Brain microvascular endothelial cell (primary cell): ENCODE measurements at regions not wholly inside any gene's neighbourhood (a gene's known extent, or its start where the extent isn't known, plus 50 kb on each side); places are given as distances from the start of the nearest gene placed in this dataset.

Experiments used
- DNase-seq: peaks from one replicate; pipeline ENCODE4 v3.0.0-alpha.2; 2020
- H3K27ac ChIP-seq: fragments of 250-450 bp; sonication (Bioruptor Pico); 2 replicates; pipeline ENCODE4 v1.5.1; 2020; ENCODE audit warnings: mild to moderate bottlenecking, moderate library complexity
- H3K27me3 ChIP-seq: fragments of 250-450 bp; sonication (Bioruptor Pico); replicated peaks from 2 replicates; pipeline ENCODE4 v1.5.1; 2020; ENCODE audit warnings: mild to moderate bottlenecking
- H3K36me3 ChIP-seq: fragments of 250-450 bp; sonication (Bioruptor Pico); replicated peaks from 2 replicates; pipeline ENCODE4 v1.5.1; 2020; ENCODE audit warnings: mild to moderate bottlenecking
- H3K4me3 ChIP-seq: 2 replicates; pipeline ENCODE4 v1.5.1; 2011; ENCODE audit warnings: low read depth, mild to moderate bottlenecking, control low read depth, low read length, moderate library complexity
- in situ Hi-C: cut with HindIII; loops from 2 replicates; pipeline ENCODE4 v1.10.0; 2017; ENCODE audit warnings: low sequenced_read_pairs, low pct_ligation_motif_present
- TF ChIP-seq, protein P1 (sequence below): IDR thresholded peaks from 2 replicates; pipeline ENCODE4 v1.5.1; 2011; ENCODE audit warnings: low read depth, mild to moderate bottlenecking, moderate library complexity, low read length, control low read depth, inconsistent platforms; ENCODE audit errors: missing control alignments

GRCh38 chr13:39226359-39226758 is 188.1 kb downstream of the NHLRC3 start:
- TF ChIP-seq, protein P1, sequence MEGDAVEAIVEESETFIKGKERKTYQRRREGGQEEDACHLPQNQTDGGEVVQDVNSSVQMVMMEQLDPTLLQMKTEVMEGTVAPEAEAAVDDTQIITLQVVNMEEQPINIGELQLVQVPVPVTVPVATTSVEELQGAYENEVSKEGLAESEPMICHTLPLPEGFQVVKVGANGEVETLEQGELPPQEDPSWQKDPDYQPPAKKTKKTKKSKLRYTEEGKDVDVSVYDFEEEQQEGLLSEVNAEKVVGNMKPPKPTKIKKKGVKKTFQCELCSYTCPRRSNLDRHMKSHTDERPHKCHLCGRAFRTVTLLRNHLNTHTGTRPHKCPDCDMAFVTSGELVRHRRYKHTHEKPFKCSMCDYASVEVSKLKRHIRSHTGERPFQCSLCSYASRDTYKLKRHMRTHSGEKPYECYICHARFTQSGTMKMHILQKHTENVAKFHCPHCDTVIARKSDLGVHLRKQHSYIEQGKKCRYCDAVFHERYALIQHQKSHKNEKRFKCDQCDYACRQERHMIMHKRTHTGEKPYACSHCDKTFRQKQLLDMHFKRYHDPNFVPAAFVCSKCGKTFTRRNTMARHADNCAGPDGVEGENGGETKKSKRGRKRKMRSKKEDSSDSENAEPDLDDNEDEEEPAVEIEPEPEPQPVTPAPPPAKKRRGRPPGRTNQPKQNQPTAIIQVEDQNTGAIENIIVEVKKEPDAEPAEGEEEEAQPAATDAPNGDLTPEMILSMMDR, result no peak
- in situ Hi-C loops, result no loop called here
- Histone ChIP-seq H3K27me3 (no peaks in the 10 kb centered on the region), H3K4me3 (no peak overlapping the region), H3K27ac (no peak overlapping the region), H3K36me3 (no peaks in the 10 kb centered on the region)
- DNase-seq, result no peak

DNA sequence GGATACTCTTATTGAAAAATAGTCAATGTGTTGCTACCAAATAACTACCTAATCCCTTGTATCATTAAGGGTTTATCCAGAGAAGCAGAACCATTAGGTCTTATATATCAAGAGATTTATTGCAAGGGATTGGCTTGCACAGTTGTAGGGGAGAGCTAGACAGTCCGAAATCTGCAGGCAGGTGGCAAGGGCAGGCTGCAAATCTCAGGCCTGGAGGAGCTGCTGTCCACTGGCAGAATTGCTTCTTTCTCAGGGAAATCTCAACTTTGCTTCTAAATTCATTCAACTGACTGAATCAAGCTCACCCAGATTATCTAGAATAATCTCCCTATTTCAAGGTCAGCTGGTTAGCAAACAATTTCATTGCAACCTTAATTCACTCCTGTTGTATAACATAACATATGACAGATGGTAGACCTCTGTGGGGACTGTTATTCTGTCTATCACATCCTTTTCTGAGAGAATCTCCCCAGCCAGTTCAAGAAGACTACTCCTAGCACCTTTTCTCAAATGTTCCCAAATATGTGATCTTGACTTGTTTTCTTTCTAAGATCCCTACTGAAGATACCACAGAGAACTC is 194.2 kb downstream of the NHLRC3 start:
- TF ChIP-seq, protein P1, result no peak
- no peak overlapping the region for H3K4me3 ChIP-seq
- in situ Hi-C loops, result no loop called here
- no peaks in the 10 kb centered on the region for H3K36me3 ChIP-seq
- no peak overlapping the region for H3K27ac ChIP-seq
- DNase-seq, result no peak
- no peaks in the 10 kb centered on the region for H3K27me3 ChIP-seq

DNA sequence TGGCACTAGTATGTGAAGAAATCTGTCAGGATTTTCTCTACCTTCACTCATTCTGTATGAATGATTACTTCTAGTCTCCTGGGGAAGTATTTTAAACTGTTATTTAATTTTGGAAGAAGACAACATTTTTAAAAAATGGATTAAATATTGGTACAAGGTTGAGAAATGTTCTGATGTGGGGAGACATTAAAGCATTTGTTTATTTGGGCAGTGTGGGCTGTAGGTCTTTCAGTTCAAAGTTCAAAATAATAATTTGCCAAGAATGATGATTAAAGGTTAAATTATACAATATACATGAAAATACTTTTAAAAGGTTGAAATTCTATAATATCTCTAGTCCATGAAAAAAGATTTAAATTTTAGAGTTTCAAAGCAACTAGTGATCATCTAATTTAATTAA is 194.7 kb downstream of the NHLRC3 start:
- TF ChIP-seq, protein P1, result no peak

DNA sequence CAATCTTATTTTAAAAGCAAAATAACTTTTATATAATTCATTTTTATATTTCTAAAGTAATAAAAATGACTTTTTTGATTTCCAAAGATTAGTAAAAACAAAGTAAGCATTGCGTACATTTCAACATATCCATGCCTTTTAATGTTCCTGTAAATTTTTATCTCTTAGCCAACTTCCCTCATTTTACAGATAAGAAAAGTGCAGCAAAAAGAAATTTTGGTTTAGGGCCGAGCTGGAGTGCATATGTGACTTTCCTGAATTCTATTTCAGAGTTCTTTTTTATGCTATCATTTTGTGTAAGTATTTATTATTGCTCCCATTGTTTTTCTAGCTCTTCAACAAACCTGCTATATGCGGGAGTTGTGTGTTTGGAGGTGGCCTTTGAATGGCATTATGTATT is 195.3 kb downstream of the NHLRC3 start:
- no peak overlapping the region for H3K4me3 ChIP-seq
- in situ Hi-C loops, result no loop called here
- no peaks in the 10 kb centered on the region for H3K27me3 ChIP-seq
- TF ChIP-seq, protein P1, result no peak
- no peaks in the 10 kb centered on the region for H3K36me3 ChIP-seq
- no peak for DNase-seq
- no peak overlapping the region for H3K27ac ChIP-seq

More for the DNA sequence above, 194.7 kb downstream of the NHLRC3 start:
- in situ Hi-C loops, result no loop called here
- DNase-seq, result no peak
- Histone ChIP-seq H3K4me3 (no peak overlapping the region), H3K27me3 (no peaks in the 10 kb centered on the region), H3K27ac (no peak overlapping the region), H3K36me3 (no peaks in the 10 kb centered on the region)

GRCh38 chr13:39244561-39245230 is 206.4 kb downstream of the NHLRC3 start:
- Histone ChIP-seq H3K36me3 (no peaks in the 10 kb centered on the region), H3K4me3 (no peak overlapping the region), H3K27me3 (no peaks in the 10 kb centered on the region), H3K27ac (no peak overlapping the region)
- no peak for DNase-seq
- TF ChIP-seq, protein P1, result no peak
- in situ Hi-C loops, result no loop called here

GRCh38 chr13:39245688-39246087 is 207.4 kb downstream of the NHLRC3 start:
- in situ Hi-C loops, result no loop called here
- H3K36me3 ChIP-seq, result no peaks in the 10 kb centered on the region
- no peaks in the 10 kb centered on the region for H3K27me3 ChIP-seq
- no peak for DNase-seq
- TF ChIP-seq, protein P1, result no peak
- H3K27ac ChIP-seq, result no peak overlapping the region
- no peak overlapping the region for H3K4me3 ChIP-seq
